Hepatocyte (in vitro differentiated cells): ENCODE measurements at regions not wholly inside any gene's neighbourhood (a gene's known extent, or its start where the extent isn't known, plus 50 kb on each side); places are given as distances from the start of the nearest gene placed in this dataset.

Source experiments
- DNase-seq: peaks from one replicate; pipeline ENCODE4 v3.0.0-alpha.2; 2016; ENCODE audit warnings: low spot score
- H2AFZ ChIP-seq: fragments of 200-600 bp; sonication (generic); 2 replicates; pipeline ENCODE4 v1.6.0; 2016; ENCODE audit warnings: antibody characterized with exemption, mild to moderate bottlenecking
- H3K27ac ChIP-seq: fragments of 200-600 bp; sonication (generic); 2 replicates; pipeline ENCODE4 v1.5.1; 2016; ENCODE audit warnings: mild to moderate bottlenecking
- H3K27me3 ChIP-seq: fragments of 200-600 bp; sonication (generic); 2 replicates; pipeline ENCODE4 v1.6.1; 2016
- H3K36me3 ChIP-seq: fragments of 200-600 bp; sonication (generic); replicated peaks from 2 replicates; pipeline ENCODE4 v1.5.1; 2016; ENCODE audit warnings: low read depth; ENCODE audit not compliant: insufficient read depth
- H3K4me1 ChIP-seq: fragments of 200-600 bp; sonication (generic); 2 replicates; pipeline ENCODE4 v1.5.1; 2016; ENCODE audit warnings: mild to moderate bottlenecking, moderate library complexity; ENCODE audit not compliant: insufficient read depth
- H3K4me2 ChIP-seq: fragments of 200-600 bp; sonication (generic); 2 replicates; pipeline ENCODE4 v1.6.0; 2016
- H3K4me3 ChIP-seq: fragments of 200-600 bp; sonication (generic); 2 replicates; pipeline ENCODE4 v1.5.1; 2016; ENCODE audit warnings: mild to moderate bottlenecking
- H3K79me2 ChIP-seq: fragments of 200-600 bp; sonication (generic); 2 replicates; pipeline ENCODE4 v1.6.0; 2017; ENCODE audit warnings: mild to moderate bottlenecking
- H3K9me2 ChIP-seq: fragments of 200-600 bp; sonication (generic); replicated peaks from 2 replicates; pipeline ENCODE4 v1.6.0; 2017; ENCODE audit warnings: mild to moderate bottlenecking; ENCODE audit not compliant: insufficient read depth
- H3K9me3 ChIP-seq: fragments of 200-600 bp; sonication (generic); 2 replicates; pipeline ENCODE4 v1.5.1; 2016; ENCODE audit warnings: low read depth, mild to moderate bottlenecking
- H4K20me1 ChIP-seq: fragments of 200-600 bp; sonication (generic); 2 replicates; pipeline ENCODE4 v1.6.0; 2016; ENCODE audit warnings: mild to moderate bottlenecking; ENCODE audit not compliant: insufficient read depth, poor library complexity, severe bottlenecking
- CTCF ChIP-seq: fragments of 200-600 bp; sonication (generic); IDR thresholded peaks from 2 replicates; pipeline ENCODE4 v1.5.1; 2016; ENCODE audit warnings: antibody characterized with exemption, mild to moderate bottlenecking; ENCODE audit not compliant: poor library complexity
- EZH2 ChIP-seq: fragments of 200-600 bp; sonication (generic); IDR thresholded peaks from 2 replicates; pipeline ENCODE4 v1.6.1; 2016; ENCODE audit warnings: antibody characterized with exemption, mild to moderate bottlenecking, borderline replicate concordance
- EZH2phosphoT487 ChIP-seq: fragments of 200-600 bp; sonication (generic); IDR thresholded peaks from one replicate; pipeline ENCODE4 v1.6.1; 2018; ENCODE audit warnings: antibody characterized with exemption, mild to moderate bottlenecking, low read depth, moderate library complexity; ENCODE audit not compliant: unreplicated experiment, severe bottlenecking
- WGBS: methylation state at CpG from one replicate; pipeline ENCODE4 v1.1.6; 2016; ENCODE audit warnings: low lambda C conversion rate; ENCODE audit errors: missing lambda C conversion rate; 5-methylcytosine and 5-hydroxymethylcytosine counted together

GRCh38 chr21:15414057-15414456 is 315.7 kb upstream of the USP25 start:
- Histone ChIP-seq H3K9me2 (no peaks in the 10 kb centered on the region), H3K27me3 (no peaks in the 10 kb centered on the region), H3K4me1 (no peaks in the 10 kb centered on the region), H2AFZ (no peak overlapping the region), H4K20me1 (no peaks in the 10 kb centered on the region), H3K36me3 (no peaks in the 10 kb centered on the region), H3K79me2 (no peaks in the 10 kb centered on the region), H3K4me3 (no peak overlapping the region), H3K9me3 (no peaks in the 10 kb centered on the region), H3K27ac (no peak overlapping the region), H3K4me2 (no peak overlapping the region)
- TF ChIP-seq EZH2 (no peak), EZH2phosphoT487 (no peak), CTCF (no peak)
- 95% methylated on average over 1 of the region's 1 CpG for WGBS
- DNase-seq, result no peak

GRCh38 chr21:15415541-15416261 is 314.1 kb upstream of the USP25 start:
- Histone ChIP-seq H3K4me2 (no peak overlapping the region), H3K79me2 (no peaks in the 10 kb centered on the region), H3K9me3 (no peaks in the 10 kb centered on the region), H3K27ac (no peak overlapping the region), H3K9me2 (no peaks in the 10 kb centered on the region), H3K36me3 (no peaks in the 10 kb centered on the region), H2AFZ (no peak overlapping the region), H3K27me3 (no peaks in the 10 kb centered on the region), H3K4me3 (no peak overlapping the region), H4K20me1 (no peaks in the 10 kb centered on the region), H3K4me1 (no peaks in the 10 kb centered on the region)
- WGBS, result 77% methylated on average over 2 of the region's 2 CpGs
- TF ChIP-seq EZH2, result no peak
- TF ChIP-seq EZH2phosphoT487, result no peak
- TF ChIP-seq CTCF, result no peak
- no peak for DNase-seq

GRCh38 chr21:15421441-15421881 is 308.3 kb upstream of the USP25 start:
- no peaks in the 10 kb centered on the region for H3K9me3 ChIP-seq
- DNase-seq, result no peak
- no peaks in the 10 kb centered on the region for H4K20me1 ChIP-seq
- H3K4me3 ChIP-seq, result no peak overlapping the region
- H3K79me2 ChIP-seq, result no peaks in the 10 kb centered on the region
- no peaks in the 10 kb centered on the region for H3K36me3 ChIP-seq
- no peaks in the 10 kb centered on the region for H3K9me2 ChIP-seq
- no peak overlapping the region for H3K27ac ChIP-seq
- WGBS, result 86% methylated on average over 5 of the region's 5 CpGs
- no peaks in the 10 kb centered on the region for H3K4me1 ChIP-seq
- TF ChIP-seq EZH2 (no peak), CTCF (no peak), EZH2phosphoT487 (no peak)
- no peaks in the 10 kb centered on the region for H3K27me3 ChIP-seq
- no peak overlapping the region for H2AFZ ChIP-seq
- H3K4me2 ChIP-seq, result no peak overlapping the region
